Fibroblast of gingiva (primary cell): ENCODE measurements at regions not wholly inside any gene's neighbourhood (a gene's known extent, or its start where the extent isn't known, plus 50 kb on each side); places are given as distances from the start of the nearest gene placed in this dataset.
"Not testable (repeated sequence)": the region's sequence is repeated elsewhere in the genome, so short reads cannot be mapped to it uniquely, and the experiment has no call there.

Experiments used
- DNase-seq: peaks from one replicate; pipeline ENCODE4 v3.0.0-alpha.2; 2011; ENCODE audit warnings: low read depth

DNA sequence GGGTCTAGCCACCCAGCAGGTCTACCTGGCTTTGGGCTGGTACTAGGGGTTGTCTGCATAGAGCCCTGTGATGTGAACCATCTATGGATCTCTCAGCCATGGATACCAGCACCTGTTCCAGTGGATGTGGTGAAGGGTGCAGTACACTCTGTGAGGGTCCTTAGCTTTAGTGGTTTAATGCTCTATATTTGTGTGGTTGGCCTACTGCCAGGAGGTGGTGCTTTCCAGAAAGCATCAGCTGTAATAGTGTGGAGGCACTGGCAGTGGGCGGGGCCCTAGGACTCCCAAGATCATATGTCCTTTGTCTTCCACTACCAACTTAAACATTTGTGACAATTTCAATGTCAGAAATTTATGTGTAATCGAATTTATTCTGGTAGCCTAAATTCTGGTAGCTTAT is 1065.1 kb downstream of the RPIA start:
- DNase-seq = not testable (repeated sequence)

DNA sequence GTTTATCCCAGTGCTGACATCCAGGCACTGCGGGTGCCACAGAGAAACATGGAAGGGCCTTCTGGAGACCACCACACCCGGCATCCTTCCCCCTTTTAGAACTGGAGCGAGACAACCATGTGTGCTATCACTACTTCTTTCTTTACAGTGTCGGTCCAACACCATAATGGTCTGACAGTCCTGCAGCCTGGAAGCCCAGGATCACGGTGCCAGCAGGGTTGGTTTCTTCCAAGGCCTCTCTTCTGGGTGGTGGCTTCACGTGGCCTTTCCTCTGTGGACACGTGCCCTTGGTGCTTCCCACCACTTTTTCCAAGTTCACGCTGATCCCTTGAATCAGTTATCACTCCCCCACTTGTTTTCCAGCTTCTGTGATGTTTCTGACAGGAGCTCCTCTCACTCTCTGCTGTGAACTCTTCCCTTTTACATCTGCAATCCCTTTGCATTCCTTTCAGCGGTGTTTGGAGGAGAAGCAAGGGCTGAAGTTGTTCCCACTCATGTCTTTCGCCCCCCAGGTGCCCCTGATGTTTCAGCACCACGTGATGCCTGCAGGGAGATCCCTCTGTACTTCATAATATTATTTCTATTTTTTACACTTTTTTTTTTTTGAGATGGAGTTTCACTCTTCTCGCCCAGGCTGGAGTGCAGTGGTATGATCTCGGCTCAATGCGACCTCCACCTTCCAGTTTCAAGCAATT is 1067.0 kb downstream of the RPIA start:
- not testable (repeated sequence) for DNase-seq

DNA sequence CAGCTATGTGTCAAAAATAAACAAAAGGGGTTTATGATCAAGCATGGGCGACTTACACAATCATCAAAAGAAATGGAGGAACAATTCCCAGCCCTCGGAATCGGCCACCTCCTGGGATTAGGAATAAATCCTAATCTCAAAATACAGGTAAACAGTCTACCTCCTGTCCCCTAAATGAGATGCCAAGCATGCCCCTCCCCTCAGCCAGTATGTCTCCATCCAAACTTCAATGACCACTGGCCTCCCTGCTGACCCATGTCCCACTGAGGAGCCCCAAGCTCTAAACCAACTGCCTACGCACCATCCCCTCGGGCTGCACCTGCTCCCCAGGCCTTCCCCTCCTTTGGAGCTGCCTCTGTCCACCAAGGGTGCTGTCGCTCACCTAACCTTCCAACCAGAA is 1069.3 kb downstream of the RPIA start:
- DNase-seq = not testable (repeated sequence)

DNA sequence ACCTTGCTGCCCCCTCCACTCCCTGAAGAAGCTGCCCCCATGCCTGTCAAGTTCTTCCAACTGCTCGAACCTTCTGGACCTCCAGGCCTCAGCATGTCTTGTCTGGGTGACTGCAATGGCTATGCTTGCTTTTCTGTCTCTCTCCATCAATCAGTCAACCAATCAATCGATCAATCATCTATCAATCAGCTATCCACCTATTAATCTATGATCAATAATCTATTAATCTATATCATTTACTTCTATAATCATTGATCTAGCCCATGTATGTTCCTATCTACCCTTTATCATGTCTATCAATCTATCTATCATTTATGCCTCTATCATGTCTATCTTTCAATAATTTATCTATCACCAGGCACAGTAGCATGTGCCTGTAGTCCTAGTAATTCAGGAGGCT is 1069.7 kb downstream of the RPIA start:
- DNase-seq = not testable (repeated sequence)

DNA sequence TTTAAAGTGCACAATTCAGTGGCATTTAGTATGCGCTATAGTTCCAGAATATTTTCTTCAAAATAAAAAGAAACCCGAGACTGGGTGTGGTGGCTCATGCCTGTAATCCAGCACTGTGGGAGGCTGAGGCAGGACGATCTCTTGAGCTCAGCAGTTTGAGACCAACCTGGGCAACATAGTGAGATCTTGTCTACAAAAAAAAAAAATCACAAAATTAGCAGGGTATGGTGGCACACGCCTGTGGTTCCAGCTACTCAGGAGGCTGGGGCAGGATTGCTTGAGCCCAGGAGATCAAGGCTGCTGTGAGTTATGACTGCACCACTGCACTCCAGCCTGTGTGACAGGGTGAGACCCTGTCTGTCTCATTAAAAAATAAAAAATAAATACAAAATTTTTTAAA is 1070.4 kb downstream of the RPIA start:
- not testable (repeated sequence) for DNase-seq

DNA sequence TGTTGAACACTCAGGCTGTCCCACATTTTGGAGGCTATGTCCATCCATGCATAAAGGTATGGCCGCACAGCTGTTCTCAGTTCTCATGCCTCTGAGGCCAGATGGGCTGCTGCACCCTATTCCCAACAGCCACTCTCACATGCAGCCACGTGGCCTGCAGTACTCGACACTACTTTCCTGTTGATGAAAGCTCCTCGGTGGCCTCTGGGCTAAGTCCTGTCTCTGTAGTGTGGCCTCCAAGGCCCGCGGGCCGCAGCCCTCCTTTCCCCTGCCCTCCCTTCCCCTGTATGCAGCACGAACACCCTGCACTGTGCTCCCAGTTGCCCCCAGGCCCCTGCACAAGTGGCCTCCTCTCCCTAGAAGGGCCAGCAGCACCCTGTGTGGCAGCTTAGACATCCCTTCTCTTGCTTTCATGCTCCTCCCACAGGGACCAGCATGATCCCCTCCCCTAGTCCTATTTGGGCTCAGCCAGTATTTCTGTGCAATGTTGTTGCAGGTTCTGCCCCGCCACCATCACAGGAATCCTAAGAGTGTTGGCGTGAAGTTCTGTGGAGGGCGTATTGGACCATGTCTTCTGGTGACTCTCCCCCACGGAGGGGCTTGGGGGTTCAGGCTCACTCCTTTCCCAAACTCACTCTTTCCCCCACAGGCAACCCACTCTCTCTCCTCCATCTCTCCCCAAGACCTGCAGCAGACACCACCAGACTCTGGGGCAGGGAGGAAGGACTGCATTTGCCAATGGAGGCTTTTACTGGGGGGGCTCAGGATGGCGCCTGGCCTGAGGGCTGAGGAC is 1071.2 kb downstream of the RPIA start:
- not testable (repeated sequence) for DNase-seq

DNA sequence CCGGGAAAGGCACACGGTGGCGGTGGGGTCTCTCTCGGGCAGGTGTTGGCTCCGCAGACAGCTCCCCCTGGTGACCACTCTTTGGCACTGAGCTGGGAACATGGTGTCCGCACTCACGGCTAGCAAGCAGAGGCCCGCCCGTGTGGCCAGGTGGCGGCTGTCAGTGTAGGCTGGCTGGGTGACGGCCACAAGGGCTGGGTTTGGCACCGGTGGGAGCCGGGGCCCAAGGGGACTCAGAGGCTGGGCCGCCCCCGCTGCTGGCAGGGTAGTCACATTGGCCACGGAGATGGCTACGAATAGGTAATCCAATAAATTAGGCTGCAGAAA is 1071.7 kb downstream of the RPIA start:
- no peak for DNase-seq

DNA sequence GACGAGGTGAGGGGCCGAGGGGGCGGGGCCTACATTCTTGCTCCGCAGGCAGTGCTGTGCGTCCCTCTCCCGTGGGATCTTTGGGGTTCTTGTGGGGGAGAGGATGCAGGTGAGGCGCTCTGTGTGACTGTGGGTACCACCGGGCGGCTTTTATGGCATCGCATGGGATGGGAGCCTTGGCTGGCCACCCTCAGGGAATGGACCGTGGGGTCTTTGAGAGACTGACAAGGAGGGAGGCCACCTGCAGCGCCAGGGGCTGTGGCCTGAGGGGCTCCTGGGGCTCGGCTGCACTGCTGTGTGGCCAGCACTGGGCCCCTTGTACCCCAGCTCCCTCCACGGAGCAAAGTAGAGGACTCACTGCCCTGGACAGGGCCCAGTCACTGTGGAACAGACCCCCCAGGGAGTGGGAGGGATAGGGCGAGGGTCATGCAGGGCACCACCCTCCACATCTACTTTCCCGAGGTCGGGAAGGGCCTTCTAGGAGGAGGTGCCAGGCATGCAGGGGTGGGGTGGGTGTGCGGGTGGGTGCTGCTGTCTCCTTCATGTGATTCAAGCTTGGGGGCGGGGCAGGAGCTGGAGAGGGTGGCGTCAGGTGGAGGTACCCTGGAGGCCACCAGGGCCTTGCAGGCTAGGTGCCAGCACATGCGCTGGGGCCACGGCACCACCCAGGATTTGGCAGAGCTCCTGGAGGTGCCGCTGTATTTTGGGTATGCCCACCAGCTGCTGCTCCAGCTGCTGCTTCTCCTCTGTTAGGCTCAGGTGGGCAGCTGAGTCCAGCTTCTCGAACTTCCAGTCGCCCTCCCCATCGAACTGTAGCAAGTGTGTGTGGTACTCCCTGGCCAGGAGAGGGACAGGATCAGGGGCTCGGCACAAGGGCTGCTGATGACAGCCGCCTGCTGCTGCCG is 1072.4 kb downstream of the RPIA start:
- no peak for DNase-seq

DNA sequence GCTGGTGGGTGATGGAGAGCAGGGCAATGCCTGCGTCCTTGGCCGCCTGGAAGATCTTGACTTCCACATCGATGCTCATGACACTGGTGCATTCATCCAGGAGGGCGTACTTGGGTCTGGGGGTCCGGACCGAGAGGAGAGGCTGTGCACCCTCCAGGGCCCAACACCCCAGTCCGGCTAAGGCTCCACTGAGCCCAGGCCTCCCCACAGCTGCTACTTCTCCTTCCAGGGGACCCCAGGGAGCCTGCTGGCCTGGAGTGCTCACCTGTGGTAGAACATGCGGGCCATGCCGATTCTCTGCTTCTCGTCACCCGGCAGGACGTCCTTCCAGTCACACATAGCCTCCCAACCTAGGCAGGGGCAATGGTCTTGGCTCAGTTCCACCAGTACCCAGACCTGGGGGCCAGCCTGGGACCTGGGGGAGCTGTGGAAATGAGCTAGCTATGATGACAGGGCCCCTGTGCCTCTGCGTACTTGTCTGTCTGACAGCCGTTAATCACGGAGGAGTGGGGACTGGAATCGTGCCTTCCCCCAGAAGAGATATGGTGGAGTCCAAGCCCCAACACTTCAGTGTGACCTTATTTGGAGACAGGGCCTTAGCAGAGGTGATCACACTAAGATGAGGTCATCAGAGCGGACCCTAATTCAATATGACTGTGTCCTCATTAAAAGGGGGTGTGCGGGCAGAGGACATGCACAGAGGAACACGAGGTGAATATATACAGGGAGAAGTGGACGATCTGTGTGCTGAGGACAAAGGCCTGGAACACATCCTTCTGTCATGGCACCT is 1073.3 kb downstream of the RPIA start:
- not testable (repeated sequence) for DNase-seq

DNA sequence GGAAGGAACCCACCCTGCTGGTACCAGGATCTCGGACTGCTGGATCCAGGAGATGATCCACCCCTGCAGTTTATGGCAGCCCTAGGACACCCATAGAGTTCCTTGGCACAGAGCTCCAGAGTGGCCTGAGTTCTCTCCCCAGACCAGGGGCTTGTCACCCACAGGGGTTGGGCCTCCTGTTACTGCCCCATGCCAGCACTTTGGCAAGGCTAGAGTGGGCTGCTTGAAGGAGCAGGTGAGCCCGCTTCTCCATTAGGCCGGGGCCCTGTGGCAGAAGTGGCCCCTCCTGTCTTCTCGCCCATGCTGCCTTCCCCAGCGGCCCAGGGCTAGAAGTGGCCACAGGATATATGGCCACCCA is 1073.9 kb downstream of the RPIA start:
- not testable (repeated sequence) for DNase-seq

DNA sequence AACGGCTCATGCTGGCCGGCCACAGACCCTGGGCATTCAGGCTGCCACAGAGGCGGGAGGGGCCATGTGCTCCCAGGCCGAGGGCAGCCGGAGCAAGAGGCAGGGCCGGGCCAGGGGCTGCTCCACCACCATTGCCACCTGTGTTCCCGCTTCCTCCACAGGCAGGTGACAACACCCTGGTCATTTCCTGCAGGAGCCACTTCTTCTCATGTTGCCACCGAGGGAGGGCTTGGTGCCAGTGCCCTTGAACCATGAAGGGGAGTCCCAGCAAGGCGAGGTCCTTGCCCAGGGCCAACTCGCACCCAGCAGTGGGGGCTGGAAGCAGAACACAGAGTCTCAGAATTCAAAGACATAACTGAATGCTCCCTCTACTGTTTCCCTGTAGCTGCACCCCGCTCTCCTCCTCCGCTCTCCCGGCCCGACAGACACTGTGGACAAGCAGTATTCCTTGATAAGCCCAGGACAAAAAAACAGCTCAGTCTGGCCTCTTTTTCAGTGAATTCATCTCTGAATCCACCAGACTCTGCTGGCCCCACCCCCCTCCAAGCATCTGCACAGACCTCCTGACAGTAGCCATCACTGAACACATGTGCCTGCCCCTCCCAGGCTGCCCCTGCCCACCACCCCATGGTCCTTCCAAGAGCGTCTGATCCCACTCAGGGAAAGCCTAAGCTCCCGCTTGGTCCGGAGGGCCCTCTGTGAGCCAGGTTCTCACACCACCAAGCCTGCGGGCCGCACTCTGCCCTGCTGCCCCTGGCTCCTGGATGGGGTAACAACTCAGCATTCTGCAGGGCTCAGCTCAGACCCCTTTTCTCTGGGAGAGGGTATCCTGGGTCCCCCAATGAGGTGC is 1074.9 kb downstream of the RPIA start:
- DNase-seq = not testable (repeated sequence)

DNA sequence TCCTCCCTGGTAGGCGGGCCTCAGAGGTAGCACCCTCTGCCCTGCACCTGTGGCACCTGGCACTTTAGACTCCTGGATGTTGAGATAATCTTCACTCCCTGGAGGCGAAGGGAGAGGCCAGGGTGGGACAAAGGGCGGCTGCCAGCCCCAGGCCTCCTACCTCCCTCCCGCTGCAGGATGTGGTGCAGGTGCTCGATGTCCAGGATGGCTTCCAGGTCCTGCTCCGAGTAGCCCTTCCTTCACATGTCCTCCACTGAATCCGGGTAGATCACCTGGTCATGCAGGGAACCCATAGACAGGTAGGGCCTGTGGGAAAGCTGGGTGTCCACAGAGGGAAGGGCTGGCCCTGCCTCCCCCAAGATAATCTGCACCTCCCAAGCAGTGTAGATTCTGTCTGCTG is 1075.6 kb downstream of the RPIA start:
- not testable (repeated sequence) for DNase-seq

DNA sequence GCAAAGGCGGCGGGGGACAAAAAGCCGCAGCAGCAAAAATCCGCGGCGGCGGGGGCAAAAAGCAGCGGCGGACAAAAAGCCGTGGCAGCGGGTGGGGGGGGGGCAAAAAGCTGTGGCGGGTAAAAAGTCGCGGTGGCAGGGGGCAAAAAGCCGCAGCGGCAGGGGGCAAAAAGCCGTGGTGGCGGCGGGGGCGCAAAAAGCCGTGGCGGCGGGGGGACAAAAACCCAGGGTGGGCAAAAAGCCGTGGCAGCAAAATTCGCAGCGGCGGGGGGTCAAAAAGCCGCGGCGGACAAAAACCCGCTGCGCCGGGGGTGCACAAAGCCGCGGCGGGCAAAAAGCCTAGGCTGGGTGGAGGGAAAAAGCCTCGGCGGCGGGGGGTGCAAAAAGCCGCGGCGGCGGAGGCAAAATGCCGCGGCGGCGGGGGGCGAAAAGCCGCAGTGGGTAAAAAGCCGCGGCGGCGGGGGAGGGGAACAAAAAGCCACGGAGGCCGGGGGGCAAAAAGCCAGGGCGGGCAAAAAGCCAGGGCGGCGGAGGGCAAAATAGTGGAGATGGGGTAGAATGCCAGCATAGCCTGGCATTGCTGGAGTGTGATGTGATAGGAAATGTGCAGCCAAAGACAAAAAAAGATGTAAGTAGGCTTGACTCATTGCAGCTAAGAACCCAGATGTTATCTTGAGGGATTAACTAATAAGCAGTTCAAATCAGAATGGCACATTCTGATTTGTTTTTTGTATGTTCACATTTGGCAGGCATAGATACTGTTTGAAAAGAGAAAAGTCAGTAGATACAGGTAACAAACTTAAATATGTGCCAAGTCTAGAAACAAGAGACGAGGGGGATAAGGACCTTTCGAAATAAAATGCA is 1076.3 kb downstream of the RPIA start:
- DNase-seq = no peak

DNA sequence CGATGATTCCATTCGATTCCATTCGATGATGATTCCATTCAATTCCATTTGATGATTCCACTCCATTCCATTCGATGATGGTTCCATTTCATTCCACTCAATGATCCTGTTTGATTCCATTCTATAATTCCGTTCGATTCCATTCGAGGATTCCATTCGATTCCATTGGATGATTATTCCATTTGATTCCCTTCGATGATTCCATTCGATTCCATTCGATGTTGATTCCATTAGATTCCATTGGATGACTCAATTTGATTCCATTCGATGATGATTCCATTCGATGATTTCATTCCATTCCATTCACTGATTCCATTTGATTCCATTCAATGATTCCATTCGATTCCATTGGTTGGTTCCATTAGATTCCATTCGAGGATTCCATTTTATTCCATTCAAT is 1084.4 kb downstream of the RPIA start:
- no peak for DNase-seq

DNA sequence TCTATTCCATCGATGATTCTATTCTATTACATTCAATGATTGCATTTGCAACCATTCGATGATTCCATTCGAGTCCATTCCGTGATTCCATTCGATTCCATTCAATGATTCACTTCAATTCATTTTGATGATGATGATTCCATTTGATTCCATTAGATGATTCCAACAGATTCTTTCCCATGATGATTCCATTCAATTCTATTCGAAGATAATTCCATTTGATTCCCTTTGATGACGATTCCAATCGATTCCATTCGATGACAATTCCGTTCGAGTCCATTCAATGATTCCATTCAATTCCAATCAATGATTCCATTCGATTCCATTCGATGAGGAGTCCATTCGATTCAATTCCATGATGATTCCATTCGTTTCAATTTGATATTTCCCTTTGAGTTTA is 1088.8 kb downstream of the RPIA start:
- DNase-seq = no peak

DNA sequence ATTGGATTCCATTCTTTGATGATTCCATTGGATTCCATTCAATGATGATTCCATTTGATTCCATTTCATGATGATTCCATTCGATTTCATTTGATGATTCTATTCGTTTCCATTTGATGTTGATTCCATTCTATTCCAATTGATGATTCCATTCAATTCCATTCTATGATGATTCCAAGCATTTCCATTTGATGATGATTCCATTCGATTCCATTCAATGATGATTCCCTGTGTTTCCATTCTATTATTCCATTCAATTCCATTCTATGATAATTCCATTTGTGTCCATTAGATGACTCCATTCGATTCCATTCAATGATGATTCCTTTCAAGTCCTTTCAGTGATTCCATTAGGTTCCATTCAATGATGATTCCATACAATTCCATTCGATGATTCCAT is 1090.5 kb downstream of the RPIA start:
- DNase-seq = no peak

DNA sequence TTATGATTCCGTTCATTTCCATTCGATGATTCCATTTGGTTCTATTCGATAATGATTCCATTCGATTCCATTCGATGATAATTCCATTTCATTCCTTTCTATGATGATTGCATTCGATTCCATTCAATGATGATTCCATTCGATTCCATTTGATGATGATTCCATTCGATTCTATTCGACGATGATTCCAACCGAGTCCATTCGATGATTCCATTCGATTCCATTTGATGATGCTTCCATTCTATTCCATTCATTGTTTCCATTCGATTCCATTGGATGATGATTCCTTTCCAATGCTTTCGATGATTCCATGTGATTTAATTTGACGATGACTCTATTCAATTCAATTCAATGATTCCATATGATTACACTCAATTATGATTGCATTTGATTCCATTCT is 1093.5 kb downstream of the RPIA start:
- DNase-seq = no peak

DNA sequence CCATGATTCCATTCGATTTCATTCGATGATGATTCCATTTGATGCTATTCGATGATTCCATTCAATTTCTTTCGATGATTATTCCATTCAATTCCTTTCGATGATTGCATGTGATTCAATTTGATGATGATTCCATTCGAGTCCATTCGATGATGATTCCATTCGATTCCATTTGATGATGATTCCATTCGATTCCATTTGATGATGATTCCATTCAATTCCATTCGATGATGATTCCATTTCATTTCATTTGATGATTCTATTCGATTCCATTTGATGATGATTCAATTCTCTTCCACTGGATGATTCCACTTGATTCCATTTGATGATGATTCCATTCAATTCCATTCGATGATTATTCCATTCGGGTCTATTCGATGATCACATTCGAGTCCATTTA is 1094.1 kb downstream of the RPIA start:
- not testable (repeated sequence) for DNase-seq

DNA sequence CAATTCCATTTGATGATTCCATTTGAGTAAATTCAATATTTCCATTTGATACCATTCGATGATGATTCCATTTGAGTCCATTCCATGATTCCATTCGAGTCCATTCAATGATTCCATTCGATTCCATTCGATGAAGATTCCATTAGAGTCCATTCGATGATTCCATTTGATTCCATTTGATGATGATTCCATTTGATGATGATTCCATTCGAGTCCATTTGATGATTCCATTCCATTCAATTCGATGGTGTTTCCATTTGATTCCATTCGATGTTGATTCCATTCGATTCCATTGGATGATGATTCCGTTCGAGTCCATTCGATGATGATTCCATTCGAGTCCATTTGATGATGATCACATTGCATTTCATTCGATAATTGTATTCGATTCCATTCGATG is 1095.2 kb downstream of the RPIA start:
- DNase-seq = not testable (repeated sequence)

DNA sequence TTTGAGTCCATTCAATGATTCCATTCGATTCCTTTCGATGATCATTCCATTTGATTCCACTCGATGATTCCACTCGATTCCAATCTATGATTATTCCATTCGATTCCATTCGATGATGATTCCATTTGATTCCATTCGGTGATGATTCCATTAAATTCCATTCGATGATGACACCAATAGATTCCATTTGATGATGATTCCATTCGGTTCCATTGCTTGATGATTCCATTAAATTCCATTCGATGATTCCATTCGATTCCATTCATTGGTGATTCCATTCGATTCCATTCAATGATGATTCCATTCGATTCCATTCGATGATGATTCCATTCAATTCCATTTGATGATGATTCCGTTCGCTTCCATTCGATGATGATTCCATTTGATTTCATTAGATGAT is 1104.1 kb downstream of the RPIA start:
- DNase-seq = not testable (repeated sequence)
